GM12874 (cell line): ENCODE measurements at regions not wholly inside any gene's neighbourhood (a gene's known extent, or its start where the extent isn't known, plus 50 kb on each side); places are given as distances from the start of the nearest gene placed in this dataset.

Source experiments
- CTCF ChIP-seq: IDR thresholded peaks from 2 replicates; pipeline ENCODE4 v1.5.1; 2011; ENCODE audit warnings: low read depth, mild to moderate bottlenecking, control low read depth, low read length, moderate library complexity; ENCODE audit not compliant: insufficient read depth

- no peak for TF ChIP-seq CTCF
These were observed 444.5 kb downstream of the CMPK2 start for GRCh38 chr2:6421138-6421730.

- TF ChIP-seq CTCF = no peak
These were observed 443.8 kb downstream of the CMPK2 start for GRCh38 chr2:6421888-6422287.

- TF ChIP-seq CTCF = no peak
These were observed 442.6 kb downstream of the CMPK2 start for GRCh38 chr2:6423157-6423556.

- TF ChIP-seq CTCF = no peak
These were observed 441.8 kb downstream of the CMPK2 start for GRCh38 chr2:6423944-6424343.

GRCh38 chr2:6425032-6425431 lies 440.7 kb downstream of the CMPK2 start:
- TF ChIP-seq CTCF = no peak

GRCh38 chr2:6429210-6429986 lies 436.3 kb downstream of the CMPK2 start:
- no peak for TF ChIP-seq CTCF

- TF ChIP-seq CTCF = no peak
These were observed 431.3 kb downstream of the CMPK2 start for GRCh38 chr2:6434438-6434837.
